Chondrocyte (in vitro differentiated cells): ENCODE measurements at regions not wholly inside any gene's neighbourhood (a gene's known extent, or its start where the extent isn't known, plus 50 kb on each side); places are given as distances from the start of the nearest gene placed in this dataset.

Experiments used
- DNase-seq: peaks from one replicate; pipeline ENCODE4 v3.0.0; 2021; ENCODE audit warnings: mixed read lengths, low spot score
- H3K27ac Mint-ChIP-seq: one replicate; pipeline ENCODE4 v1.8.0; 2021; ENCODE audit warnings: mild to moderate bottlenecking, moderate library complexity, mixed read lengths; ENCODE audit not compliant: unreplicated experiment
- H3K27me3 Mint-ChIP-seq: 2 replicates; pipeline ENCODE4 v1.8.0; 2021; ENCODE audit warnings: low read depth, mixed read lengths
- H3K36me3 Mint-ChIP-seq: 2 replicates; pipeline ENCODE4 v1.8.0; 2021; ENCODE audit warnings: low read depth, mixed read lengths
- H3K4me1 Mint-ChIP-seq: 2 replicates; pipeline ENCODE4 v1.8.0; 2021; ENCODE audit warnings: low read depth, mild to moderate bottlenecking, mixed read lengths
- H3K4me3 Mint-ChIP-seq: one replicate; pipeline ENCODE4 v1.8.0; 2021; ENCODE audit warnings: mild to moderate bottlenecking, moderate library complexity, mixed read lengths; ENCODE audit not compliant: unreplicated experiment
- H3K9me3 Mint-ChIP-seq: 2 replicates; pipeline ENCODE4 v1.8.0; 2021; ENCODE audit warnings: low read depth, mixed read lengths
- CTCF ChIP-seq: fragments of 200-600 bp; sonication (generic); IDR thresholded peaks from 2 replicates; pipeline ENCODE4 v1.5.0; 2021; ENCODE audit warnings: antibody characterized with exemption, mild to moderate bottlenecking, moderate library complexity

DNA sequence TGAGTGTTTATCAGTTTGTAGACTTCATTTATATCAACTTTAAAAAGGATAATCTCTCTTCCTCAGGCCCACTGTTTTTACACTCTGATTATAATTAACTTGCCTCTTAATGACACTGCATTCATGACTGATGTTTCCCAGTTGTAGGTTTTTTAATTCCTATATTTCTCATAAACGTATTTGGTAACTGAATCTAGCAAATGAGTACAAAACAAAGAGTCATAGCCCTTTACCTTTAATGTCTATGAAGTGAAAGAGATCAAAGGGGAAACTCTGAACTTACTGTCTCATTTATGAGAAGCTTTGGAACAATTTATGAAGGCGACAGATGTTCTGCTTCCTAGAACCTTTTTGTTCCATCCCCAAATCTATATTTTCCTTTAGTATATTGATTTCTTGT lies 56.6 kb upstream of the ABCA1 start:
- no peaks in the 10 kb centered on the region for H3K27me3 Mint-ChIP-seq
- no peak overlapping the region for H3K27ac Mint-ChIP-seq
- no peak overlapping the region for H3K4me3 Mint-ChIP-seq
- no peak for DNase-seq
- H3K9me3 Mint-ChIP-seq, result no peaks in the 10 kb centered on the region
- TF ChIP-seq CTCF, result no peak
- H3K36me3 Mint-ChIP-seq, result no peaks in the 10 kb centered on the region
- peaks cover 11% of the 10 kb centered on the region for H3K4me1 Mint-ChIP-seq

DNA sequence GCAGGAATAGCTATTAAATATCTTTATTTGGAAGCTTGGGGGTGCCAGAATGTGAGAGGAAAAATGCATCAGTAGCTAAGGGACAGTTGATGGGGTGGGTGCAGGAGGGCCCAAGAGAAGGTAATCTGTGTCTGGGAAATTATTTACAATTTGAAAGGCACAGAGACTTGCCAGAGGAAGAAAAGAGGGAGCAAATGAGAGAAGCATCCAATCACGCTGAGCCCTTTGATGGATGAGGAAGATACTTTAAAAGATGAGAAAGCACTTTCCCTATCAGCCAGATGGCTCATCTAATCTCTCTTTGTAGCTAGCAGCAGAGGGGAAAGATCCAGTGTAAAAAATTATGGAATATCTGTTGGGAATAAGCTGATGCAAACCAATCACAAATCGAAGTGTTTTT lies 57.0 kb upstream of the ABCA1 start:
- Mint-ChIP-seq H3K4me1 (peaks cover 7% of the 10 kb centered on the region), H3K27ac (no peak overlapping the region), H3K4me3 (no peak overlapping the region), H3K9me3 (no peaks in the 10 kb centered on the region), H3K36me3 (no peaks in the 10 kb centered on the region), H3K27me3 (no peaks in the 10 kb centered on the region)
- no peak for TF ChIP-seq CTCF
- no peak for DNase-seq

- no peak for TF ChIP-seq CTCF
- Mint-ChIP-seq H3K27me3 (no peaks in the 10 kb centered on the region), H3K4me1 (peaks cover 8% of the 10 kb centered on the region), H3K4me3 (no peak overlapping the region), H3K9me3 (no peaks in the 10 kb centered on the region), H3K36me3 (no peaks in the 10 kb centered on the region), H3K27ac (no peak overlapping the region)
- no peak for DNase-seq
These were observed 58.1 kb upstream of the ABCA1 start for GRCh38 chr9:104986096-104986495.

DNA sequence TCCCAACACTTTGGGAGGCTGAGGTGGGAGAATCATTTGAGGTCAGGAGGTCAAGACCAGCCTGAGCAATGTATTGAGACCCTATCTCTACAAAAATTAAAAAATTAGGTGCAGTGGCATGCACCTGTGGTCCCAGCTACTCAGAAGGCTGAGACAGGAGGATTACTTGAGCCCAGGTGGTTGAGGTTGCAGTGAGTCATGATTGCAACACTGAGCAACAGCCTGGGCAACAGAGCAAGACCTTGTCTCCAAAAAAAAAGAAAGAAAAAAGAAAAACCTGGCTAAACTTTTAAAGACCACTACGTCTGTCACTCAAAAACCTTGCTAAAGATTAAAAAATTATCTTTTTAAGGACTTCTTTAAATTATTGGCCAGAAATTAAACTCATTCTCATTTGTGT lies 59.8 kb upstream of the ABCA1 start:
- Mint-ChIP-seq H3K4me3 (no peak overlapping the region), H3K9me3 (no peaks in the 10 kb centered on the region), H3K36me3 (no peaks in the 10 kb centered on the region), H3K4me1 (peaks cover 23% of the 10 kb centered on the region), H3K27me3 (no peaks in the 10 kb centered on the region), H3K27ac (no peak overlapping the region)
- no peak for TF ChIP-seq CTCF
- DNase-seq, result no peak

DNA sequence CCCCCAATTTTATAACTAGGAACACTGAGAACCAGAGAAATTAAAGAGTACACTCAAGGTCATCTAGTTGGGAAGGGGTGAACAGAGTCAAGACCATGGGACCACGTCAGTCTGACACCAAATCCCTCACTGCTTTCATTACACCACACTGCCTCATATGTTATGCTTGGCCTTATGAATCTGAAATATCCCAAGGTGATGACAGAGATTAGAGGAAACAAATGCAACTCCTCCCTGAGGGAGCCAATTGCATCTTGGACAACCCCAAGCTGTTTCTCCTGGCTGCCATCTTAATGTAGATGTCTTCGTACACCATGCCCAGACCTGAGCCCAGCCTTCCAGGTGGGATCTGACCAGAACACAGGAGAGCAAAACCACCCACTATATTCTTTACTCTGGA lies 60.6 kb upstream of the ABCA1 start:
- DNase-seq, result no peak
- H3K27me3 Mint-ChIP-seq, result no peaks in the 10 kb centered on the region
- H3K4me1 Mint-ChIP-seq, result peaks cover 31% of the 10 kb centered on the region
- no peak overlapping the region for H3K27ac Mint-ChIP-seq
- H3K36me3 Mint-ChIP-seq, result no peaks in the 10 kb centered on the region
- no peak overlapping the region for H3K4me3 Mint-ChIP-seq
- TF ChIP-seq CTCF, result no peak
- no peaks in the 10 kb centered on the region for H3K9me3 Mint-ChIP-seq
